SK-N-SH (cell line): ENCODE measurements at regions not wholly inside any gene's neighbourhood (a gene's known extent, or its start where the extent isn't known, plus 50 kb on each side); places are given as distances from the start of the nearest gene placed in this dataset.

Experiments used
- CTCF ChIP-seq: fragments of 200-600 bp; sonication (generic); IDR thresholded peaks from 2 replicates; pipeline ENCODE4 v1.6.1; 2017; ENCODE audit warnings: antibody characterized with exemption, mild to moderate bottlenecking, moderate library complexity
- EP300 ChIP-seq, 2 experiments: IDR thresholded peaks; 2 replicates each; pipeline versions ENCODE4 v1.4.0 to v1.6.1; 2012; ENCODE audit warnings: borderline replicate concordance in 1 of 2, low read depth in 1 of 2, low read length in 1 of 2
- EZH2phosphoT487 ChIP-seq: fragments of 200-600 bp; sonication (generic); IDR thresholded peaks from 2 replicates; pipeline ENCODE4 v1.6.1; 2017; ENCODE audit warnings: low read depth, mixed run types, mild to moderate bottlenecking, antibody characterized with exemption, moderate library complexity, borderline replicate concordance
- FOXJ3 ChIP-seq: sonication (generic); formaldehyde crosslinking; IDR thresholded peaks from 2 replicates; pipeline ENCODE4 v1.5.1; 2020; ENCODE audit warnings: mild to moderate bottlenecking, missing genetic modification reagents
- FOXM1 ChIP-seq: IDR thresholded peaks from 2 replicates; pipeline ENCODE4 v1.4.0; 2012; ENCODE audit warnings: low read depth, mild to moderate bottlenecking
- RAD21 ChIP-seq: IDR thresholded peaks from 2 replicates; pipeline ENCODE4 v1.6.1; 2012; ENCODE audit warnings: mild to moderate bottlenecking, low read length
- RFX5 ChIP-seq: IDR thresholded peaks from 2 replicates; pipeline ENCODE4 v1.6.1; 2012; ENCODE audit warnings: mild to moderate bottlenecking, improper control_type of control experiment, low read length
- SIN3A ChIP-seq: IDR thresholded peaks from 2 replicates; pipeline ENCODE4 v1.6.1; 2012; ENCODE audit warnings: low read depth, mild to moderate bottlenecking, low read length, moderate library complexity, borderline replicate concordance
- YY1 ChIP-seq: IDR thresholded peaks from 2 replicates; pipeline ENCODE4 v1.4.0; 2012; ENCODE audit warnings: low read depth, mild to moderate bottlenecking
- TF ChIP-seq, protein P1 (sequence below): IDR thresholded peaks from 2 replicates; pipeline ENCODE4 v1.4.0; 2012; ENCODE audit warnings: low read depth
- TF ChIP-seq, protein P2 (sequence below): IDR thresholded peaks from 2 replicates; pipeline ENCODE4 v1.6.1; 2012; ENCODE audit warnings: mild to moderate bottlenecking, low read depth, low read length, moderate library complexity

DNA sequence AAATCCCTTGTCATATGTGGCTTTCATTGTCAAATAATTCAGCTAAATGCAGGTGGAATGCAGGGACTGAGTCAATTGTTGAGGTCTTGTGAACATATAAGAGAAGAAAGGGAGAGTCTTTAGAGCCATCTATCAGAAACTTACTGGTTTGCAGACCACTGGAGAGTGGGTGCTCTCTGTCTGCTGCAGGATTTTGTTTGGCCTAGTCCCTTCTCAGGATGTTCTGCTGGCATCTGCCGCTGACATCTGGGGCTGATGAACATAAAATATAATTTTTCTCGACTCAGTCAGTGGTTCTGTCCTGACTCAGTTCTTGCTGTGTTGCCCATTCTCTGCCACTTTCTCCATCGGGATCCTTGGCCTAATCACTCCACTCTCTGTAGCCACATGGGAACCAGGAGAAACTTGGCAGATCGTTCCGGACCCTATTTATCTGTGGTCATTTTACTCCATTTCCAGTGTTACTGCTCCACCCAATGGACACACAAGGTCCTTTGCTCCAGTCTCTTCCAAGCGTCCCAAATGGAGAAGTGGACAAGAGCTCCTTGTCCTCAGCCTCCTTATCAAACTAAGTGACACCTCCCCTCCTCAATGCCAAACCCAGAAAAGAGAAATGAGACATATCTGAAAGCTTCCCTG lies 436.2 kb downstream of the FAT4 start:
- peak; percentile 45 for TF ChIP-seq CTCF
- TF ChIP-seq, protein P1, sequence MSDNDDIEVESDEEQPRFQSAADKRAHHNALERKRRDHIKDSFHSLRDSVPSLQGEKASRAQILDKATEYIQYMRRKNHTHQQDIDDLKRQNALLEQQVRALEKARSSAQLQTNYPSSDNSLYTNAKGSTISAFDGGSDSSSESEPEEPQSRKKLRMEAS, result no peak
- TF ChIP-seq SIN3A, result no peak
- no peak for TF ChIP-seq YY1
- peak; percentile 68 for TF ChIP-seq RAD21
- no peak for TF ChIP-seq FOXM1
- TF ChIP-seq FOXJ3, result no peak
- no peak for TF ChIP-seq EP300 (IDR thresholded peaks at IDR 0.05; ENCODE audit: borderline replicate concordance in 1 of 2, low read depth in 1 of 2, low read length in 1 of 2)
- TF ChIP-seq, protein P2, sequence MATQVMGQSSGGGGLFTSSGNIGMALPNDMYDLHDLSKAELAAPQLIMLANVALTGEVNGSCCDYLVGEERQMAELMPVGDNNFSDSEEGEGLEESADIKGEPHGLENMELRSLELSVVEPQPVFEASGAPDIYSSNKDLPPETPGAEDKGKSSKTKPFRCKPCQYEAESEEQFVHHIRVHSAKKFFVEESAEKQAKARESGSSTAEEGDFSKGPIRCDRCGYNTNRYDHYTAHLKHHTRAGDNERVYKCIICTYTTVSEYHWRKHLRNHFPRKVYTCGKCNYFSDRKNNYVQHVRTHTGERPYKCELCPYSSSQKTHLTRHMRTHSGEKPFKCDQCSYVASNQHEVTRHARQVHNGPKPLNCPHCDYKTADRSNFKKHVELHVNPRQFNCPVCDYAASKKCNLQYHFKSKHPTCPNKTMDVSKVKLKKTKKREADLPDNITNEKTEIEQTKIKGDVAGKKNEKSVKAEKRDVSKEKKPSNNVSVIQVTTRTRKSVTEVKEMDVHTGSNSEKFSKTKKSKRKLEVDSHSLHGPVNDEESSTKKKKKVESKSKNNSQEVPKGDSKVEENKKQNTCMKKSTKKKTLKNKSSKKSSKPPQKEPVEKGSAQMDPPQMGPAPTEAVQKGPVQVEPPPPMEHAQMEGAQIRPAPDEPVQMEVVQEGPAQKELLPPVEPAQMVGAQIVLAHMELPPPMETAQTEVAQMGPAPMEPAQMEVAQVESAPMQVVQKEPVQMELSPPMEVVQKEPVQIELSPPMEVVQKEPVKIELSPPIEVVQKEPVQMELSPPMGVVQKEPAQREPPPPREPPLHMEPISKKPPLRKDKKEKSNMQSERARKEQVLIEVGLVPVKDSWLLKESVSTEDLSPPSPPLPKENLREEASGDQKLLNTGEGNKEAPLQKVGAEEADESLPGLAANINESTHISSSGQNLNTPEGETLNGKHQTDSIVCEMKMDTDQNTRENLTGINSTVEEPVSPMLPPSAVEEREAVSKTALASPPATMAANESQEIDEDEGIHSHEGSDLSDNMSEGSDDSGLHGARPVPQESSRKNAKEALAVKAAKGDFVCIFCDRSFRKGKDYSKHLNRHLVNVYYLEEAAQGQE, result no peak
- TF ChIP-seq EZH2phosphoT487, result no peak
- TF ChIP-seq RFX5, result no peak
